Neural cell (in vitro differentiated cells): ENCODE measurements at regions not wholly inside any gene's neighbourhood (a gene's known extent, or its start where the extent isn't known, plus 50 kb on each side); places are given as distances from the start of the nearest gene placed in this dataset.

Experiments used
- H2AFZ ChIP-seq: fragments of 200-600, 300-800 bp; sonication (generic), shearing (Covaris generic); 2 replicates; pipeline ENCODE4 v1.6.0; 2014; ENCODE audit warnings: low read depth, mild to moderate bottlenecking, antibody characterized with exemption, low read length, moderate library complexity
- H3F3A ChIP-seq: fragments of 200-600 bp; shearing (Covaris generic); 2 replicates; pipeline ENCODE4 v1.6.1; 2016; ENCODE audit warnings: mild to moderate bottlenecking, moderate library complexity, mixed read lengths, antibody characterized with exemption, low read length; ENCODE audit not compliant: insufficient read depth, poor library complexity, severe bottlenecking
- H3K27ac ChIP-seq: fragments of 200-600, 300-800 bp; sonication (generic), shearing (Covaris generic); 2 replicates; pipeline ENCODE4 v1.5.1; 2014; ENCODE audit warnings: mild to moderate bottlenecking, low read length, moderate library complexity
- H3K27me3 ChIP-seq: fragments of 300-800, 200-600 bp; sonication (generic), shearing (Covaris generic); 2 replicates; pipeline ENCODE4 v1.6.0; 2014; ENCODE audit warnings: mild to moderate bottlenecking, low read depth, low read length, moderate library complexity; ENCODE audit not compliant: insufficient read depth
- H3K36me3 ChIP-seq: fragments of 300-800, 200-600 bp; sonication (generic), shearing (Covaris generic); 2 replicates; pipeline ENCODE4 v1.5.1; 2014; ENCODE audit warnings: mild to moderate bottlenecking, antibody characterized with exemption, low read length, moderate library complexity; ENCODE audit not compliant: insufficient read depth
- H3K4me2 ChIP-seq: fragments of 300-800, 200-600 bp; sonication (generic), shearing (Covaris generic); 2 replicates; pipeline ENCODE4 v1.6.0; 2014; ENCODE audit warnings: mild to moderate bottlenecking, low read length
- H3K4me3 ChIP-seq: fragments of 300-800, 200-600 bp; sonication (generic), shearing (Covaris generic); 2 replicates; pipeline ENCODE4 v1.5.1; 2014; ENCODE audit warnings: mild to moderate bottlenecking, low read length, moderate library complexity
- H3K79me2 ChIP-seq: fragments of 200-600 bp; shearing (Covaris generic); replicated peaks from 2 replicates; pipeline ENCODE4 v1.6.0; 2014; ENCODE audit warnings: mild to moderate bottlenecking, low read length, moderate library complexity; ENCODE audit not compliant: insufficient read depth
- H3K9ac ChIP-seq: fragments of 300-800, 200-600 bp; sonication (generic), shearing (Covaris generic); 2 replicates; pipeline ENCODE4 v1.6.1; 2016; ENCODE audit warnings: mild to moderate bottlenecking, low read length, mixed read lengths
- H3K9me2 ChIP-seq: fragments of 200-600 bp; shearing (Covaris generic); 2 replicates; pipeline ENCODE4 v1.6.1; 2016; ENCODE audit warnings: mild to moderate bottlenecking, low read length, mixed read lengths; ENCODE audit not compliant: insufficient read depth
- H3K9me3 ChIP-seq: fragments of 200-600, 300-800 bp; sonication (generic), shearing (Covaris generic); 2 replicates; pipeline ENCODE4 v1.6.1; 2016; ENCODE audit warnings: mild to moderate bottlenecking, mixed run types, low read length, moderate library complexity, mixed read lengths
- H4K20me1 ChIP-seq: fragments of 200-600 bp; shearing (Covaris generic); 2 replicates; pipeline ENCODE4 v1.6.1; 2016; ENCODE audit warnings: mild to moderate bottlenecking, mixed run types; ENCODE audit not compliant: insufficient read depth
- EP300 ChIP-seq: fragments of 450-650 bp; conservative IDR thresholded peaks from 2 replicates; pipeline ENCODE4 v1.6.1; 2014; ENCODE audit warnings: antibody characterized with exemption, mild to moderate bottlenecking, moderate library complexity; ENCODE audit not compliant: poor library complexity, severe bottlenecking
- EZH2 ChIP-seq: fragments of 200-600, 300-800 bp; shearing (Covaris generic), sonication (generic); IDR thresholded peaks from 2 replicates; pipeline ENCODE4 v1.6.1; 2014; ENCODE audit warnings: antibody characterized with exemption, low read length, borderline replicate concordance, mild to moderate bottlenecking; ENCODE audit not compliant: insufficient read depth, poor library complexity, severe bottlenecking
- MXI1 ChIP-seq: fragments of 450-650 bp; conservative IDR thresholded peaks from 2 replicates; pipeline ENCODE4 v1.6.1; 2014; ENCODE audit warnings: antibody characterized with exemption, mild to moderate bottlenecking; ENCODE audit not compliant: poor library complexity, severe bottlenecking
- POLR2AphosphoS5 ChIP-seq: IDR thresholded peaks from 2 replicates; pipeline ENCODE4 v1.6.1; 2012
- RAD21 ChIP-seq: fragments of 450-650 bp; conservative IDR thresholded peaks from 2 replicates; pipeline ENCODE4 v1.6.1; 2014; ENCODE audit warnings: antibody characterized with exemption, mild to moderate bottlenecking, moderate library complexity
- SMC3 ChIP-seq: fragments of 450-650 bp; conservative IDR thresholded peaks from 2 replicates; pipeline ENCODE4 v1.6.1; 2014; ENCODE audit warnings: antibody characterized with exemption, mild to moderate bottlenecking, moderate library complexity; ENCODE audit not compliant: poor library complexity
- TAF1 ChIP-seq: IDR thresholded peaks from 2 replicates; pipeline ENCODE4 v1.6.1; 2012; ENCODE audit warnings: low read depth
- TF ChIP-seq, protein P1 (sequence below): fragments of 450-650 bp; IDR thresholded peaks from 2 replicates; pipeline ENCODE4 v1.5.1; 2014; ENCODE audit warnings: antibody characterized with exemption, mild to moderate bottlenecking, moderate library complexity; ENCODE audit not compliant: poor library complexity, severe bottlenecking
- TF ChIP-seq, protein P2 (sequence below): IDR thresholded peaks from 2 replicates; pipeline ENCODE4 v1.6.1; 2012; ENCODE audit warnings: borderline replicate concordance

DNA sequence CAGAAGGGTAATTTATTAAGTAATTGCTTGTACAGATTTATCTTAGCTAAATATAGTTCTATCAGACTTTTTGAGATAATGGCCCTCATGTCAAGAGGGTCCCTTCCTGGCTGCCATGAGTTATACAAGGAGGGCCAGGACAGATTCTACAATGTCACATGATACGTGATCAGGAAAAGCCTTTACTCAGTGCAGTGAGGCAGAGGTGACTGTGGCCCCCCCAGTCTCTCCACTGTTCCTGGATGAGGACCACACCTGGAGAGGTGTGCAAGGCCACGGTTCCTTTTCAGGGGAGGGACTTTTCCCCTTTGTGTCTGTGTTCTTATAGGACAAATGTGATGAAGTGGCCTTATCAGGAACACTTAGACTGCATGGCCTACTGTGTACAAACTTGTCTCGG, 54.3 kb upstream of the LRCH1 start:
- Histone ChIP-seq H2AFZ (no peak overlapping the region), H3K27ac (no peak overlapping the region), H3F3A (no peaks in the 10 kb centered on the region), H3K27me3 (no peaks in the 10 kb centered on the region), H3K9ac (no peak overlapping the region), H3K9me3 (no peaks in the 10 kb centered on the region), H3K4me2 (no peak overlapping the region), H3K4me3 (no peak overlapping the region), H3K9me2 (no peaks in the 10 kb centered on the region), H3K79me2 (no peaks in the 10 kb centered on the region), H4K20me1 (no peaks in the 10 kb centered on the region), H3K36me3 (no peaks in the 10 kb centered on the region)
- no peak for TF ChIP-seq EP300
- no peak for TF ChIP-seq EZH2
- TF ChIP-seq RAD21: no peak

DNA sequence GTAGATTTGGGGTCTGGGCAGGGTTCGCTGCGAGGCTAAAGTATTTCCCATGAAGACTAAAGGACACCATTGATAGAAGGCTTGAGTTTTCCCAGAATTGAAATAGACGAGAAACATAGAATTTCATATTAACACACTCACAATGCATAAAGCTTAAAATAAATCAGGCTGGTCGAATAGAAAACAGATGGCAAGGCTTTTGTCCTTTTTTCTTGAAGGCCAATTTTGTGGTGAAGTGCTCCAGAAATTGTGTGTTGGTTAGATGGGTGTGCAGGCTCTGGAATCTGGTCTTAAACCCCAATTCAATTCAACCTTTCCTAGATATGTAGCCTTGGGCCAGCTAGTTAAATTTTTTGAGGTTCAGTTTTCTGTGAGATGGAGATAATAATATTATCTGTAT, 56.9 kb upstream of the LRCH1 start:
- Histone ChIP-seq H3K4me3 (no peak overlapping the region), H3K9me2 (no peaks in the 10 kb centered on the region), H3K4me2 (no peak overlapping the region), H3F3A (no peaks in the 10 kb centered on the region), H3K79me2 (no peaks in the 10 kb centered on the region), H3K9ac (no peak overlapping the region), H2AFZ (no peak overlapping the region), H3K27ac (no peak overlapping the region), H3K9me3 (no peaks in the 10 kb centered on the region), H4K20me1 (no peaks in the 10 kb centered on the region), H3K27me3 (no peaks in the 10 kb centered on the region), H3K36me3 (no peaks in the 10 kb centered on the region)
- TF ChIP-seq EP300: no peak

DNA sequence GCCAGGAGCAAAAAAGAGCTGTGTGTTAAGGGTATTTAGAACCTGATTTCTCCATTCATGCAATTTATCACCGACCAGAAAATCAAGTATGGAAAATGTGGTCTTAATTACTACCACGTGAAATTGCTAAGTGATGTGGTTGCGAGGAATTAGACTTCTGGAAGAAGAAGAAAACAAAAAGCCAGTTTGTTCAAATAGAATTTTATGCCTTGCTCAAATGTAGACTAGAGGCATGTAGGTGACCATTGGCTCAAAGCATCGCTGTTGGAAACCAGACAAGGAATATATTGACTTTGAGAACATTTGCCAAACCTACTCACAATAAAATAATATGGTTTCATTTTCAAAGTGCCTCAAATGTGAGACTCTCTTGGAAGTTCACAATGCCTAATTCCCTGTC, 57.3 kb upstream of the LRCH1 start:
- Histone ChIP-seq H3K36me3 (no peaks in the 10 kb centered on the region), H3K27me3 (no peaks in the 10 kb centered on the region), H3K9ac (no peak overlapping the region), H4K20me1 (no peaks in the 10 kb centered on the region), H3K4me2 (no peak overlapping the region), H3K9me2 (no peaks in the 10 kb centered on the region), H3K27ac (no peak overlapping the region), H3K9me3 (no peaks in the 10 kb centered on the region), H3K79me2 (no peaks in the 10 kb centered on the region), H2AFZ (no peak overlapping the region), H3K4me3 (no peak overlapping the region), H3F3A (no peaks in the 10 kb centered on the region)
- TF ChIP-seq EP300 (no peak), MXI1 (no peak), TAF1 (no peak), POLR2AphosphoS5 (no peak), SMC3 (no peak), EZH2 (no peak), RAD21 (no peak)
- TF ChIP-seq, protein P1, sequence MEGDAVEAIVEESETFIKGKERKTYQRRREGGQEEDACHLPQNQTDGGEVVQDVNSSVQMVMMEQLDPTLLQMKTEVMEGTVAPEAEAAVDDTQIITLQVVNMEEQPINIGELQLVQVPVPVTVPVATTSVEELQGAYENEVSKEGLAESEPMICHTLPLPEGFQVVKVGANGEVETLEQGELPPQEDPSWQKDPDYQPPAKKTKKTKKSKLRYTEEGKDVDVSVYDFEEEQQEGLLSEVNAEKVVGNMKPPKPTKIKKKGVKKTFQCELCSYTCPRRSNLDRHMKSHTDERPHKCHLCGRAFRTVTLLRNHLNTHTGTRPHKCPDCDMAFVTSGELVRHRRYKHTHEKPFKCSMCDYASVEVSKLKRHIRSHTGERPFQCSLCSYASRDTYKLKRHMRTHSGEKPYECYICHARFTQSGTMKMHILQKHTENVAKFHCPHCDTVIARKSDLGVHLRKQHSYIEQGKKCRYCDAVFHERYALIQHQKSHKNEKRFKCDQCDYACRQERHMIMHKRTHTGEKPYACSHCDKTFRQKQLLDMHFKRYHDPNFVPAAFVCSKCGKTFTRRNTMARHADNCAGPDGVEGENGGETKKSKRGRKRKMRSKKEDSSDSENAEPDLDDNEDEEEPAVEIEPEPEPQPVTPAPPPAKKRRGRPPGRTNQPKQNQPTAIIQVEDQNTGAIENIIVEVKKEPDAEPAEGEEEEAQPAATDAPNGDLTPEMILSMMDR: no peak
- TF ChIP-seq, protein P2, sequence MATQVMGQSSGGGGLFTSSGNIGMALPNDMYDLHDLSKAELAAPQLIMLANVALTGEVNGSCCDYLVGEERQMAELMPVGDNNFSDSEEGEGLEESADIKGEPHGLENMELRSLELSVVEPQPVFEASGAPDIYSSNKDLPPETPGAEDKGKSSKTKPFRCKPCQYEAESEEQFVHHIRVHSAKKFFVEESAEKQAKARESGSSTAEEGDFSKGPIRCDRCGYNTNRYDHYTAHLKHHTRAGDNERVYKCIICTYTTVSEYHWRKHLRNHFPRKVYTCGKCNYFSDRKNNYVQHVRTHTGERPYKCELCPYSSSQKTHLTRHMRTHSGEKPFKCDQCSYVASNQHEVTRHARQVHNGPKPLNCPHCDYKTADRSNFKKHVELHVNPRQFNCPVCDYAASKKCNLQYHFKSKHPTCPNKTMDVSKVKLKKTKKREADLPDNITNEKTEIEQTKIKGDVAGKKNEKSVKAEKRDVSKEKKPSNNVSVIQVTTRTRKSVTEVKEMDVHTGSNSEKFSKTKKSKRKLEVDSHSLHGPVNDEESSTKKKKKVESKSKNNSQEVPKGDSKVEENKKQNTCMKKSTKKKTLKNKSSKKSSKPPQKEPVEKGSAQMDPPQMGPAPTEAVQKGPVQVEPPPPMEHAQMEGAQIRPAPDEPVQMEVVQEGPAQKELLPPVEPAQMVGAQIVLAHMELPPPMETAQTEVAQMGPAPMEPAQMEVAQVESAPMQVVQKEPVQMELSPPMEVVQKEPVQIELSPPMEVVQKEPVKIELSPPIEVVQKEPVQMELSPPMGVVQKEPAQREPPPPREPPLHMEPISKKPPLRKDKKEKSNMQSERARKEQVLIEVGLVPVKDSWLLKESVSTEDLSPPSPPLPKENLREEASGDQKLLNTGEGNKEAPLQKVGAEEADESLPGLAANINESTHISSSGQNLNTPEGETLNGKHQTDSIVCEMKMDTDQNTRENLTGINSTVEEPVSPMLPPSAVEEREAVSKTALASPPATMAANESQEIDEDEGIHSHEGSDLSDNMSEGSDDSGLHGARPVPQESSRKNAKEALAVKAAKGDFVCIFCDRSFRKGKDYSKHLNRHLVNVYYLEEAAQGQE: no peak
